Upper lobe of left lung (tissue), 4 donors: ENCODE measurements at regions not wholly inside any gene's neighbourhood (a gene's known extent, or its start where the extent isn't known, plus 50 kb on each side); places are given as distances from the start of the nearest gene placed in this dataset.

Experiments used
- EP300 ChIP-seq, 4 donors: sonication (generic); formaldehyde crosslinking; IDR thresholded peaks; one replicate each; pipeline ENCODE4 v1.5.1; 2017; ENCODE audit warnings: antibody characterized with exemption in 4 of 4, control low read depth in 2 of 4
- POLR2A ChIP-seq, 4 donors: fragments of 450-650 bp; IDR thresholded peaks; one replicate each; pipeline ENCODE4 v1.5.1; 2016 to 2017; ENCODE audit warnings: antibody characterized with exemption in 4 of 4, mild to moderate bottlenecking in 2 of 4
- POLR2AphosphoS5 ChIP-seq, 2 donors: sonication (generic); formaldehyde crosslinking; IDR thresholded peaks; one replicate each; pipeline ENCODE4 v1.5.1; 2017; ENCODE audit warnings: antibody characterized with exemption in 2 of 2
- TF ChIP-seq, protein P1 (sequence below), 6 experiments: fragments of 450-650 bp in 4 of 6; fragments of 200-600 bp in 2 of 6; sonication (generic) in 2 of 6; IDR thresholded peaks; one replicate each; pipeline ENCODE4 v1.5.1; 2016 to 2019; ENCODE audit warnings: antibody characterized with exemption in 6 of 6

- TF ChIP-seq, protein P1, sequence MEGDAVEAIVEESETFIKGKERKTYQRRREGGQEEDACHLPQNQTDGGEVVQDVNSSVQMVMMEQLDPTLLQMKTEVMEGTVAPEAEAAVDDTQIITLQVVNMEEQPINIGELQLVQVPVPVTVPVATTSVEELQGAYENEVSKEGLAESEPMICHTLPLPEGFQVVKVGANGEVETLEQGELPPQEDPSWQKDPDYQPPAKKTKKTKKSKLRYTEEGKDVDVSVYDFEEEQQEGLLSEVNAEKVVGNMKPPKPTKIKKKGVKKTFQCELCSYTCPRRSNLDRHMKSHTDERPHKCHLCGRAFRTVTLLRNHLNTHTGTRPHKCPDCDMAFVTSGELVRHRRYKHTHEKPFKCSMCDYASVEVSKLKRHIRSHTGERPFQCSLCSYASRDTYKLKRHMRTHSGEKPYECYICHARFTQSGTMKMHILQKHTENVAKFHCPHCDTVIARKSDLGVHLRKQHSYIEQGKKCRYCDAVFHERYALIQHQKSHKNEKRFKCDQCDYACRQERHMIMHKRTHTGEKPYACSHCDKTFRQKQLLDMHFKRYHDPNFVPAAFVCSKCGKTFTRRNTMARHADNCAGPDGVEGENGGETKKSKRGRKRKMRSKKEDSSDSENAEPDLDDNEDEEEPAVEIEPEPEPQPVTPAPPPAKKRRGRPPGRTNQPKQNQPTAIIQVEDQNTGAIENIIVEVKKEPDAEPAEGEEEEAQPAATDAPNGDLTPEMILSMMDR (IDR thresholded peaks at IDR 0.05), result no peak
- TF ChIP-seq POLR2A (IDR thresholded peaks at IDR 0.05) (no peak), POLR2AphosphoS5 (IDR thresholded peaks at IDR 0.05) (no peak), EP300 (IDR thresholded peaks at IDR 0.05) (no peak)
These were observed 127.4 kb upstream of the TMEM161B start for GRCh38 chr5:88396000-88396535.
